ENCODE measurements at regions not wholly inside any gene's neighbourhood (a gene's known extent, or its start where the extent isn't known, plus 50 kb on each side); places are given as distances from the start of the nearest gene placed in this dataset.

- Histone ChIP-seq H3K4me3 (ENCODE audit: low read length, poor library complexity, severe bottlenecking) (no peak overlapping the region), H3K36me3 (ENCODE audit: insufficient read depth, low read length) (no peaks in the 10 kb centered on the region), H2AFZ (ENCODE audit: low read length) (no peak overlapping the region), H3K9me3 (ENCODE audit: insufficient read depth, low read depth, low read length) (no peaks in the 10 kb centered on the region), H4K20me1 (ENCODE audit: insufficient read depth, low read length, poor library complexity, severe bottlenecking) (no peaks in the 10 kb centered on the region), H3K79me2 (ENCODE audit: insufficient read depth, low read length) (no peaks in the 10 kb centered on the region), H3K9me2 (replicated peaks; ENCODE audit: low read depth, low read length) (no peaks in the 10 kb centered on the region), H3K27me3 (ENCODE audit: insufficient read depth, low read length, poor library complexity, severe bottlenecking) (no peaks in the 10 kb centered on the region), H3K4me1 (ENCODE audit: insufficient read depth, low read length, poor library complexity, severe bottlenecking) (no peaks in the 10 kb centered on the region), H3F3A (ENCODE audit: low read depth) (no peaks in the 10 kb centered on the region), H3K4me2 (ENCODE audit: low read depth, low read length, poor library complexity, severe bottlenecking) (no peak overlapping the region), H3K9ac (ENCODE audit: low read depth, low read length, poor library complexity, severe bottlenecking) (no peak overlapping the region)
- TF ChIP-seq CTCF (conservative IDR thresholded peaks at IDR 0.05; ENCODE audit: low read length) (no peak), EZH2phosphoT487 (IDR thresholded peaks at IDR 0.05; ENCODE audit: borderline replicate concordance) (no peak)
These were observed 496.3 kb upstream of the HTR2C start for GRCh38 chrX:114087543-114087942.

- no peaks in the 10 kb centered on the region for H3K36me3 ChIP-seq (ENCODE audit: insufficient read depth, low read length)
- H3K27me3 ChIP-seq (ENCODE audit: insufficient read depth, low read length, poor library complexity, severe bottlenecking): no peaks in the 10 kb centered on the region
- no peaks in the 10 kb centered on the region for H3K9me2 ChIP-seq (replicated peaks; ENCODE audit: low read depth, low read length)
- no peak overlapping the region for H3K4me3 ChIP-seq (ENCODE audit: low read length, poor library complexity, severe bottlenecking)
- TF ChIP-seq CTCF (conservative IDR thresholded peaks at IDR 0.05; ENCODE audit: low read length) (no peak), EZH2phosphoT487 (IDR thresholded peaks at IDR 0.05; ENCODE audit: borderline replicate concordance) (no peak)
- no peak overlapping the region for H3K4me2 ChIP-seq (ENCODE audit: low read depth, low read length, poor library complexity, severe bottlenecking)
- no peaks in the 10 kb centered on the region for H3K79me2 ChIP-seq (ENCODE audit: insufficient read depth, low read length)
- H3K9me3 ChIP-seq (ENCODE audit: insufficient read depth, low read depth, low read length): no peaks in the 10 kb centered on the region
- H3F3A ChIP-seq (ENCODE audit: low read depth): no peaks in the 10 kb centered on the region
- no peaks in the 10 kb centered on the region for H4K20me1 ChIP-seq (ENCODE audit: insufficient read depth, low read length, poor library complexity, severe bottlenecking)
- H3K4me1 ChIP-seq (ENCODE audit: insufficient read depth, low read length, poor library complexity, severe bottlenecking): peaks cover 16% of the 10 kb centered on the region
- no peak overlapping the region for H2AFZ ChIP-seq (ENCODE audit: low read length)
- H3K9ac ChIP-seq (ENCODE audit: low read depth, low read length, poor library complexity, severe bottlenecking): no peak overlapping the region
These were observed 506.1 kb upstream of the HTR2C start for GRCh38 chrX:114077773-114078172.

GRCh38 chrX:114075073-114075673 lies 508.7 kb upstream of the HTR2C start:
- no peak overlapping the region for H2AFZ ChIP-seq (ENCODE audit: low read length)
- H3K9me2 ChIP-seq (replicated peaks; ENCODE audit: low read depth, low read length): no peaks in the 10 kb centered on the region
- no peaks in the 10 kb centered on the region for H4K20me1 ChIP-seq (ENCODE audit: insufficient read depth, low read length, poor library complexity, severe bottlenecking)
- H3K27me3 ChIP-seq (ENCODE audit: insufficient read depth, low read length, poor library complexity, severe bottlenecking): no peaks in the 10 kb centered on the region
- peak; percentile 56 for TF ChIP-seq CTCF (conservative IDR thresholded peaks at IDR 0.05; ENCODE audit: low read length)
- TF ChIP-seq EZH2phosphoT487 (IDR thresholded peaks at IDR 0.05; ENCODE audit: borderline replicate concordance): no peak
- peak overlapping the region; percentile 34 for H3K4me2 ChIP-seq (ENCODE audit: low read depth, low read length, poor library complexity, severe bottlenecking)
- H3K36me3 ChIP-seq (ENCODE audit: insufficient read depth, low read length): no peaks in the 10 kb centered on the region
- H3K9ac ChIP-seq (ENCODE audit: low read depth, low read length, poor library complexity, severe bottlenecking): peak overlapping the region; percentile 27
- H3K9me3 ChIP-seq (ENCODE audit: insufficient read depth, low read depth, low read length): no peaks in the 10 kb centered on the region
- H3K4me3 ChIP-seq (ENCODE audit: low read length, poor library complexity, severe bottlenecking): peak overlapping the region; percentile 25
- H3F3A ChIP-seq (ENCODE audit: low read depth): no peaks in the 10 kb centered on the region
- peaks cover 16% of the 10 kb centered on the region for H3K4me1 ChIP-seq (ENCODE audit: insufficient read depth, low read length, poor library complexity, severe bottlenecking)
- H3K79me2 ChIP-seq (ENCODE audit: insufficient read depth, low read length): no peaks in the 10 kb centered on the region
